ENCODE measurements at regions not wholly inside any gene's neighbourhood (a gene's known extent, or its start where the extent isn't known, plus 50 kb on each side); places are given as distances from the start of the nearest gene placed in this dataset.

DNA sequence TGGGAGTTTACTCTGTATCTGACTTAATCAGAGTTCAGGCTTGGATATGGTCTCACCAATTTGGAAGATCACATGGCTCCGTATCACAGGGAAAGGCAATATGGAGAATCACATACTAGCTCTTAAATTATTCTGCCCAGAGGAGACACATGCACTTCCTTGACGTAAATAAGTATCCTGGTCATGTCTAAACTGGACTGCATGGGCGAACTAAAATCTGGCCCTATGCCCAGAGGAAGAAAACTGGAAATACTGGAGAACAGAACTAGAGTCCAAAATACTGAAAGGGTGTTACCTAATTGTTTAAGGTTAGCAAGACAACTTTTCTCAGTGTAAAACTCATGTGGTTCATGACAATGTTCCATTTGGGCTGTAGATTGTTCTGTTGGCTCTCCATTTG, 832.3 kb downstream of the RAB28 start:
- TF ChIP-seq FOXA1 (IDR thresholded peaks at IDR 0.05): no peak
- TF ChIP-seq, protein P1, sequence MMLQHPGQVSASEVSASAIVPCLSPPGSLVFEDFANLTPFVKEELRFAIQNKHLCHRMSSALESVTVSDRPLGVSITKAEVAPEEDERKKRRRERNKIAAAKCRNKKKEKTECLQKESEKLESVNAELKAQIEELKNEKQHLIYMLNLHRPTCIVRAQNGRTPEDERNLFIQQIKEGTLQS (IDR thresholded peaks at IDR 0.05): no peak
